ENCODE measurements at regions not wholly inside any gene's neighbourhood (a gene's known extent, or its start where the extent isn't known, plus 50 kb on each side); places are given as distances from the start of the nearest gene placed in this dataset.

DNA sequence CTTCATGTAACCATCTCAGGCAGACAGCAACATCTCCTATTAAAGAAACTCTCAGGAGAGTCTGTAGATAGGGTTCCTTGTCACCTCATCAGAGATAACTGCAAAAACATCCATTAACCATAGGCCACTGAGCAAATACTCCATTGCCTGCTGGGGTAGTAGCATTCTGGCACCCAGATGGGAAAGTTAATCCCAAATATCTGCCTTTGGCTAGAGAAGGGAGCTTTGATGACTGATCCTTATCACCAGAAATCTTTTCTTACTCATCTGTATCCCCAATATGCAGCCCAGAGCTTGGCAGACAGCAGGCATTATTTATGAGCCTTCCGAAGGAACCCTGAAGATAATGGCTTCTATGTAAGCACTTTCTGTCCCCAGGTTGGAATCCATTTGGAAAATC, 173.1 kb downstream of the MFSD1 start:
- DNase-seq = no peak

DNA sequence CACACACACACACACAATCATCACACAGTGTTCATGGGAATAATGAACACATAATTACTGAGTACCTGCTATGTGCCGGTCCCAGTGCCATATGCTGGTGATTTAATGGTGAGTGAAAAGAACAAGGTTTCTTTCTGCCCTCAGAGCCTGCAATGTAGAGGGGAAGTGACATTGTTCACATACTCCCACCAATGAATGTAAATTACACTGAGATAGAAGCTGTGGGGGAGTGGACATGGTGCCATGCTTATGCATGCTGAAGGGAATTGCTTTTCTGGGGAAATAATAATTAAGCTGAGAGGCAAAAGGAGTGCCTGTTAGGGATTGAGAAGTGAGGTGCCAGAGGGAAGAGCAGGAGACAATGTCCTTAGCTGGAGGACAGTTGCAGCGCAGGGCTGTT, 175.1 kb downstream of the MFSD1 start:
- DNase-seq = no peak

DNA sequence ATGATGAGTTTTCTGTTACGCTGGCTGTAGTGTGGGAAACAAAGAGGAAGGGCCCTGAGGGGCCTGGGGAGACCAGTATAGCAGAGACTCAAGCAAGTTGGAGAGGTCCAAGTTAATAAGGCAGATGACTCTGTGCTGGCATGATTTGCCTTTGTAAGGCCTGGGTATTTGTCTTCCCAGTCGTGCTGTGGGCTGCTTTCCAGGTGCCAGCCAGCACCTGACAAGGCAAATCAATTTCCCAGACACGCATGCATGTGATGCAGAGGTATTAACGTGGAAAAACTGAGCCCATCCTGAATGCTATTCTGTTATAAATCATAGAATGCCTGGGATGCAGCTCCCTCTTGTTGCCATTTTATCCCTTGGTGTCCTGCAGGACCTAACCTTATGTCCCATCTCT, 175.6 kb downstream of the MFSD1 start:
- no peak for DNase-seq

DNA sequence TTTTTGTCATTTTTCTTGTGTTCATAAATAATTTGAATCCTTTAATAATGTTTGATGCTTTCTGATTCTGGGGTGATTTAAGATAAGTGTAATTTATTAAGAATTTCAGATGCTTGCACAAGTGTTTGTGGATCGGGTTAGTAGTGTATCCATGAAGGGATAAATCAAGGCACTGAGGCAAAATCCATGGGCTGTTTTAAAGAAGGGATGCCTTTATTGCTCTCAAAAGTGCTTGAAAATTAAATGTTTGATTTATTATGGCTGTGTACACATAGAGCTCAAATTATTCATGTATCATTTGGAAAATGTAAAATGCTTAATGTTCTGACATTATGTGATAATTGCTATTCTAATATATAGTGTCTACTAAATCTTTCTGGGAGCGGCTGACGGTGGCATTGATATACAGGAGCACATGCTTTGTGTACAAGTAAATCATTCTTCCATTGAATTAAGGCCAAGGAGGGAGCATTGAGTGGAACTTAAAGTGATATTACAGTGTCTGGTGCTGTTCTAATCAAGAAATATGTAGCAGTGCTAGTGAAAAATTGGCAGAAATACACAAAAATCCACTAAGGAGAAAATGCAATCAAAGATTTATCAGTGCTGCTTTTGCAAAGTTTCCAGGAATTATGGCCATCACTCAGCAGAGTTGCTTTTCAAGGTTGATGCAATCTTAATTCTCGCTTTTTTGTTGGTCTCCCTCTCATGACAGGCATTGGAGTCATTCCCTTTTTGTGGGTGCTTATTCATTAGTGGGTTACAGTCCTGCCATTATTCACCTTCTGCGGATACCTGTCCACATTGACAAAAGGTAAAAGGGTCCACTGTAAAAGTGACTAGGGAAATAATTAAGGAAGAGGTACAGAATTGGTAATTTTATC, 181.6 kb downstream of the MFSD1 start:
- DNase-seq = no peak

DNA sequence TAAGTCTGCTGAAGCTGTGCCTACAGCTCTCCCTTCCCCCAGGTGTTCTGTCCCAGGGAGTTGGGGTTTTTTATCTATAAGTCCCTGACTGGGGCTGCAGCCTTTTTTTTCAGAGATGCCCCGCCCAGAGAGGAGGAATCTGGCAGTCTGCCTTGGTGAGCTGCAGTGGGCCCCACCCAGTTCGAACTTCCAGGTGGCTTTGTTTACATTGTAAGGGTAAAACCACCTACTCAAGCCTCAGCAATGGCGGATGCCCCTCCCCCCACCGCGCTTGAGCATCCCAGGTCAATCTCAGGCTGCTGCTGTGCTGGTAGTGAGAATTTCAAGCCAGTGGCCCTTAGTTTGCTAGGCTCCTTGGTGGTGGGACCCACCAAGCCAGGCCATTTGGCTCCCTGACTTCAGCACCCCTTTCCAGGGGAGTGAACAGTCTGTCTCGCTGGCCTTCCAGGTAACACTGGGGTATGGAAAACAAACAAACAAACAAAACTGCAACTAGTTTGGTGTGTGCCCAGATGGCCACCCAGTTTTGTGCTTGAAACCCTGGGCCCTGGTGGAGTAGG, 189.4 kb downstream of the MFSD1 start:
- no peak for DNase-seq

DNA sequence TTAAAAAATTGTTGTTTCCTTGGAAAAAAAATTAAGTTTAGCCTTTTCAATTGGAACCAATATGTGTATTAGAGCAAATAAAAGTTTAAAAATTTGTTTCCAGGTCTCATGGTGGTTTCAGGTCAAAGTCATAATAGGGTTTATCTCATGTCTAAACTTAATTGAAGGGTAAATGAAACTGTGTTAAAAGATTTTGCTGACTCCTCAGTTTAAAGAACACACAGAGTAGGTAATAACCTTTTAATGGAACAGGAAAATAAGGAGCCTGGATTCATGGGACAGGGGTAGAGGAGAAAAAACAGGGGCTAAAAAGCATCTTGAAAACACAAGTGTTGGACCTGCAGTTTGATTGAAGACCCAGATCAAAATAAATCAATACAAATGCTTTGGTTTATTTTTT, 190.6 kb downstream of the MFSD1 start:
- DNase-seq = no peak

DNA sequence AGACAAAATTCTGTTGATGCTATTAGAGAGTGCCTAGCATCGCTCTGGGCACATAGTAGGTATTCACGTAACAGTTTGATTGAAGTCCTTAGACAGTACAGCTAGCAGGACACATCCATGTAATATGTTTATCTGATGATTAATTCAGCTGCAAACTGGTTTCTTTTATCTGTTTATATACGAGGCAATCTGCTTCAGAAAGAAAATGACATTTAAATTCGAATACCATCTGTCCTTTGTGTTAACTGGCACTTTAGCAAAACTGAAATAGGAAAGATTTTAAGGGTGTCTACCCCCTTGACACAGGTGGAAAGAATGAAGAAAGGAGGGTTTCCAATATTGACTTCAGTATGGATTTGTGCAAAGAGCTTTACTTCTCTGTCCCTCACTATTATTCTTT, 192.5 kb downstream of the MFSD1 start:
- DNase-seq = no peak

DNA sequence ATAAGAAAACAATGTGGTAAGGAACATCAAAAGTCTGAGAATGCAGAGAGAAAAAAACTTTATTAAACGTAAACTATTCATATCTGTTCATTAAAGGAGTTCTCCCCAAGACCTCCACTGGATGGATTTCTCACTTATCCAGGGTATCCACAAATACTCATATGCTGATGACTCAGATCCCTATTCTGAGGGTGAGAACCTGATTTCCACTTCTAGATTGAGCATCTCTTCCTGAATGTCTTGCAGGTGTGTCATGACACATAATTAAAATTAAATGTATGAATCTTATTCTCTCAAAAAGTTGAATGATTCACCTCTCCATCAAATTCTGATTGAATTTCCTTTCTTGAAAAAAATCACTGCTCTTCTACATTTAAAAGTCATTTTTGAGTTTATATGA, 199.9 kb downstream of the MFSD1 start:
- no peak for DNase-seq

DNA sequence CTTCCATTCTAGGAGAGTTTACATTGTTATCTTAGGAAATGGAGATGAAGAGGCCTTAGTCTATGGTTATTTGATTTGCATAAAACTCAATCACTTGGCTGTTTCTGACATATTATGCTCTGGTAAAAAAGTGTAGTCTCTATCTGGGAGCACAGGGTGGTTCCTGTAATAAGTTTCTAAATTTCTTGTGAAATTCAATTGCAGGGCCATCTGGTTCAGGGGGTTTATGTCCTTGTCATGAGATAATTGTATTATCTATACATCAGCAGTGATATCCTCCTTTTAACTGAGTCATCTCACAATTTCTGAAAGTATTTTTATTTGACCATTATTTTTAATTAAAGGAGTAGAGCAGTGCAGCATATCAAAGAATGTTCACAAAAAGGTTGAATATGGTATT, 203.3 kb downstream of the MFSD1 start:
- DNase-seq = no peak

DNA sequence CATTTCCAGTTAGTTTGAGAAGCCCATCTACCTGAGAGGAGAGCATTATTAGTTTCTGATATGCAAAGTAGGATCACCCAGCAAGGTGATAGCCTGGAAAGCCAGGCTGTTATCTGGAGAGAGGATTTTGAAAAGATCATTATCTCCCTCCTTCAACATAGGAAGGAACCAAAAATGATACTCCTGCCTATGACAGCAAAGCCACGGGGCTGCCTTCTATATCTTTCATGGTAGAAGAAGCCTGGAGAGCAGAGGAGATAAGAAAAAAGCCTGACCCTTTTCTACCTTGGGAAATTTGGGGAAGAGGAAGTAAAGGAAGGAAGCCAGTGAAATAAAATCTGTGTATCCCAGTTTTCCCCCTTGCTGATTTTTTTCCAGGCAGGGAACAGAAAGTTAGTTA, 205.5 kb downstream of the MFSD1 start:
- no peak for DNase-seq

DNA sequence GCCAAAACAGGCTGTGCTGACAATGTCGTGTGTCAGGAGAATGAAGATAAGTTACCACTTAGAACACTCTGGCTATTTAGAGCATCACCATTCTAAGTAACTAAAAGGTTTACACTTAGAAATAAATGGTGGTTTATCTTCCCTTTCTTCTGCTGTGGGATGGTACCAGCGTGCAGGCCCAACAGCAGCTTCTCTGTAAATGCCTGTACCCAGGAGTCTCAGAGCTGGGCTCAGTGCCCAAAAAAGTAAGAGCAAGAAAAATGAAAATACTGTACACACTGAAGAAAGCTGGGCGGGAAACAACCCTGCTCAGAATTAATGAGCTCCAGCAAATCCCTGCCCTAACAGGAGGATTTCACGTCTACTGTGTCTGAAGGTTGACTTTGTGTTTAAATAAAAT, 206.5 kb downstream of the MFSD1 start:
- DNase-seq = no peak

DNA sequence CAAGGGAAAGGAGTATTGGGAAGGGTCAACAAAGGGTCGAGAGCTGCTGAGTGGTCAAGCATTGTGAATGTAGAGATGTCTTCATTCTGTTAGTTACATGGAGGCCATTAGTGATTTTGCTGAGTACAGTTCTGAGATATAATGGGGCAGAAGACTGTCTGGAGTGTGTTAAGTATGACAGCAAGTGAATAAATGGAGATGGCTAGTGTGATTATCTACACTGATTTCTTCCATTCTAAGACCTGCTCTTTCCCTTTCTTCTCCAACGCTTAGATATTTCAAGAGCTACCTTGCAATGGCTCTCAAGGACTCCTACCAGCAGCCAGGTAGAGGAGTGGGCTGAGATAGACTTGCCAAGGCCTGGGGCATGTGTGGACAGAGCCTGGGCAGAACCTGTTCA, 216.5 kb downstream of the MFSD1 start:
- DNase-seq = no peak

DNA sequence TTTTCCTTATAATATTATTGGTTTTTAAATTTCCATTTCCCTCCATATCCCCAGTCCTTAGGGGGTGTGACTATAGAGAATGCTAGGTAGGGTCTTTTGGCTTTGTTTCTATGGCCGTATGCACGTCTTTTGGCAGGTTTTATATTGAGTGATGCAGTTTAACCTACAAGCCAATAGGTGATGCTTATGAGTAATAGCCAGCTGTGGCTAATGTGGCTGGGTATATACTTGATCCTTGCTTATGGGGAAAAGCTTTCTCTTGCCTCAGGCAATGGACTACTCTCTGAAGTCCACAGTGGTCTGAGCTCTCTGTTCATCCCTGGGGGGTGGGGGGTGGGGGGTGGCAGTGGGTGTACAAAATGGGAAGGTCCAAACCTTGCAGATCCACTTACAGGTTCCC, 223.9 kb downstream of the MFSD1 start:
- no peak for DNase-seq

DNA sequence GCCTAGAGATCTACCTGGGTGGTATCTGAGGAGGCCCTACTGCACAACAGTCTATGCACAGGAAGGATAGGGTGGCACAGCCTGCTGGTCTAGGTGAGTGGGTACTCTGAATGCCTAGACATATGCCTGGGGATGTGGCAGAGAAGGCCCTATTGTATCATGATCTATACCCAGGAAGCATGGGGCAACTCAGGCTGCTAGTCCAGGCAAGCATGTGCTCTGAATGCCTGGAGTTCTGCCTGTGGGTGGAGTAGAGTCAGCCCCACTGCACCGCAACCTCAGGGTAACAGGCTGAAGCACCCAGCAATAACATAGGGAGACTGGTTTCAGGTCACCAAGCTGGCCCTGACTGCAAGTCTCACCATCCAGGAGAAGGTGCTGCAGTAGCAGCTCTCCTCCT, 224.7 kb downstream of the MFSD1 start:
- DNase-seq = no peak

DNA sequence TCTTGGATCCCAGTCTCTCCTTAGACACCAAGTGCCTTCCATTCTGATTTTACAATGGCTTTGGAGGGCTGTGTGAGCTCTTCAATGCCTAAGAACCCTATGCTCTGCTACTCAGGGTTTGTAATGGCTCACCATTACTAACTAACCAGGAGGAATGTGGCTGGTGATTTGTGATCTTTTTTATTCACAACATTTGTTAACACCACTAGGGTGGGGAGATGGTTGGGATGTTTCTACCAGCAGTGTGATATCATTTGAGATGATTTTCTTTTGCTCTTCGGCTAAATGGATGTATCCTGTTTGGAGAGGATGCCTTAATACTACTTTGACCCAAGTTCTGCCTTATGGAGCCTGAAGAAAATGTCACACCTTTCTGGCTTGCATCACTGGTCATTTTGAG, 226.9 kb downstream of the MFSD1 start:
- no peak for DNase-seq

DNA sequence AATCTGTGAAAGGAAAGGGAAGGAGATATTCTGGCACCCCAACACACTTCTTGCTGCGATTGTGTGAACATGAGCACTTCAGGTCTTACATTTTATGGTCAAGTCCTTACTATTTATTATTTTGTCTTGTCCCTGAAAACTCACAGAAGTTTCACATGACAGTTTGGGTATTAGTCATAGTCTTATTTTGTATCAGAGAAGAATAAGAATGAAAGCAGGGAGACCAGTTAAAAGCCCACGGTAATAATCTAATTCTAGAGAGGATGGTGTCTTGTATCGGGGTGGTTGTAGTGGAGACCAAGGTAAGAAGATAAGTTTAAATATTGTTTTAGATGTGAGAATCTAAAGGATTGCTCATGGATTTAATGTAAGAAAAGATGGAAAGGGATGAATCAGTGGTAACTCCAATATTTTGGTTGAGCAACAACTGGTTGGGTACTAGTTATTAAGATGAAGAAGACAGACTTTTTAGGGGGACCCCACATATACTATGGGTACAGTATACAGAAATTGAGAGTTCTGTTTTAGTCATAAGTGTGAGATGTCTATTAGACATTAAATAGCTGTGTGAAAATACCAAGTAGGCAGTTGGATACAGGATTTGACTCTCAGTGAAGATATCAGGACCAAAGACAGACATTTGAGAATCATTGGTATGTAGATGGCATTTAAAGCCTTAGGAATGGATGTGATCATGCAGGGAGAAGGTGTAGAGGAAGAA, 227.6 kb downstream of the MFSD1 start:
- no peak for DNase-seq

DNA sequence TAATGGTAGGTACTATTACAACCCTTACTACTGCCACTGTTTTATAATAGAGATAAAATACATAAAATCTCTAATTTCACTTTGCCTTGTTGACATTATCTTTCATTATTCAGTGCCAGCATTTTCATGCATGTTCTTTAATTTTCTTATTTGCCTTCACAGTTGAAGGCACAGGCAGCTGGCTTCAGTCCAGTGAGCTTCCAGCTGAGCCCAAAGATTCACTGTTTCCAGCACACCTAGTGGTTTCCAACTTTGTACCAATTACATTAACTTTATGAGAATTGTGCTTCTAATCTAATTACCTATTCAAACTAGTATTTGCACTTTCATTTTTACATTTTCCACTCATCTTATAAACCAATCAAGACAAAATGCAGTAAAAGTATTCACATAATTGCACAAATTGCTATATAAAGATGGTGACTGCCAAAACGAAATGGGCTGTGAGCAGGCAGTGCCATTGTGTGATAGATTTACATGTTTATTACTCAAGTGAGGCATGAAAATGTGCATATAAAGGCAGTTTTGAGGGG, 228.3 kb downstream of the MFSD1 start:
- no peak for DNase-seq

DNA sequence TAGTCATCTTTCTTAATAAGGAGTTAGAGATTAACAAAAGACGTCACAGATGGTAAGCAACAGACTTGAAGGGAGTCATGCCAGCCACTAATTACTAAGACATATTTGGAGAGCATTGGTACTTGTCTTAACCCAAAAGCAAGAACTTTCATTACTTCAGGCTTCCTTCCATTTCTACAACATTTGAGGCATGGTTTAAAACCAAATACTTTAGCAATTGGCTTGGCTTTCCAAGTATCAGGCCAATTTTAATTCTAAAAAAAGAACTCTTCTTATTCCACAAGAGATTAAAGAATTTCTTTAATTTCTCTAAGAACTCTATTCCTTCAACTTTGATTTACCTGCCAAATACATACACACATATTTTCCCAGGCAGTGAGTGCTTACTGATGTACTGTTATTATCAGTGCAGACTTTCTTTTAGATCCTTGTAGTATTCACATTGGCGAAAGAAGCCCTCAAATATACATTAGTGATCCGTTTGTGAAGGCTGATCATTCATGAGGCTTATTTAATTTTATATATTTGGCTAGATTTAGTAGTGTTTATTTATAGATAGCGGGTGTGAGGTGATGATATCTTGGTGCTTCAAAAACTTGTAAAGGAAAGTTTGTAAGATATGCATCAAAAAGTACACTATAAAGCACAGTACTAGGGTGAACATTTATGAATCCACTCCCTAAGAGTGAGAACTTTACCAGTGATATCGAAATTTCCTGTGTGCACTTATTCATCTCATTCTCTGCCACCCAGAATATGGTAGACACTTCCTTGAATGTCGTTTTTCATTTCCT, 229.2 kb downstream of the MFSD1 start:
- no peak for DNase-seq

DNA sequence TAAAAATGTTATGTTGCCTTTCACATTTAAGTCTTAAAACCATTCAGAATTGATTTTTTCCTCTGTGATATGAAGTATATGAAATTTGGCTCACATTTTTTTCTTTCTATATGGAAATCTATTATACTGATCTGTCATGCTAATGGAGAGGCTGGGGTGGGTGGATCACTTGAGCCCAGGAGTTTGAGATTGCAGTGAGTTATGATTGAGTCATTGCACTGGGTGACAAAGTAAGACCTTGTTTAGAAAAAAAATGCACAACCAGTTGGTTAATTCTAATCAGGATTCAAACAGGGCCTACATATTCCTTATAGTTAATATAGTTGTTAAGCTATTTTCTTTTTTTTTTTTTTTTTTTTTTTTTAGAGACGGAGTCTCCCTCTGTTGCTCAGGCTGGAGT, 230.5 kb downstream of the MFSD1 start:
- DNase-seq = no peak

DNA sequence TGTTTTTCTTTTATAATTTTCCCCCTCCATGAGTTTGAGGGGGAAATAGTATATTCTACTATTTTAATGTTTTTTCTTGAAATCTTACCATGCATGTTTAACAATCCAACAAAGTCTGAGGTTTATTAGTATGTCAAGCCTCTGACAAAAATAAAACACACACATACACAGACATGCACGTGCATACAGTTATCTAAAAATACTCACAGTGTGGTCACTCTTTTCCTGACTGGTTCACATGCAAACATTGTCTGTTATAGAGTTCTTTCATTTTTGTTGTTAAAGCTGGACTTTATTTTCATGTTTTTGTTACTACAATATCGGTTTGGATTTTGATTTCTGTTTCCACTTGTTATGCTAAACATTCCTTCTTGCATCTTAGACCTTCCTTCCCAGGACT, 236.6 kb downstream of the MFSD1 start:
- no peak for DNase-seq

DNA sequence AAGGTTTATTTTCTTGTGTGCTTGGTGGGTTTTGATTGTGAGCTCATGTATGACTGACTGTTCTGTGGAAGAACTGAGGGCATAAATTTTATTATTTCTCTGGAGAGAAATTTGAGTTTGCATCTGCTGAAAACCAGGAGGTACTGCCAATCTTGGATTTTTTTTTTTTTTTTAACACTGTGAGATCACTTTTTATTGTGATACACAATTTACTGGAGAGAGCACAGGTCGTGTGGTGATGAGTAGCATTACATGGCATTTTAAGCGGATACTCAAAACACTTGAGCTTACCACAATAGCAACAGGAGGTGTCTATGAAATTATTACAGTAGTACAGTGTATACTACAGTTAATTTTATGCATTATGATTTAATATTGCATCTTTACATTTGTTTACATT, 237.4 kb downstream of the MFSD1 start:
- no peak for DNase-seq

DNA sequence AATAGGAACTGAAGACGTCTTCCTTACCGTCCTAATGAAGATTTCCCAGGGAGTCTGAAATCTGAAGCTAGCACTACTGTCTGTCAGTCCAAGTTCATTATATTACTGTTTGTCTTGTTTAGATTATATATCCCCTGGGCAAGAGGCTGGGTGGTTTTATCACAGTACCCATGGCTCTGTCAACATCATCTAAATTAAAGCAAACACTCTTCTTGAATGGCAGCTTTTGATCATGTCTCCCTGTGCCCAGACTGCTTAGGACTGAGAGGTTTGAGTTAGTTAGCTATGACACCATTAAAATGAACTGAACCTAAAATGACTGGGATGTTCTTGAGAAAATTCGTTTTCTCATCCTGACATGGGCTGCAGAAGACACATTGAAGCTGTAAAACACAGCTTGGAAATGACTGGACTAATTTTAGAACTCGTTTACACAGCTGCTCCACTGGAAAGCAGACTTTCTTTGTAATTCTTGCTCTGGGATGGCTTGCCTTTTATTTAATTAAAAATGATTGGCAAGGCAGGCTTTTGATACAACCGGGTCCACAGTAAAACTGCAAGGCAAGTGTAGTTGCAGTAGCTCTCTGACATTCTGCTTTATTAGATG, 243.5 kb downstream of the MFSD1 start:
- no peak for DNase-seq

DNA sequence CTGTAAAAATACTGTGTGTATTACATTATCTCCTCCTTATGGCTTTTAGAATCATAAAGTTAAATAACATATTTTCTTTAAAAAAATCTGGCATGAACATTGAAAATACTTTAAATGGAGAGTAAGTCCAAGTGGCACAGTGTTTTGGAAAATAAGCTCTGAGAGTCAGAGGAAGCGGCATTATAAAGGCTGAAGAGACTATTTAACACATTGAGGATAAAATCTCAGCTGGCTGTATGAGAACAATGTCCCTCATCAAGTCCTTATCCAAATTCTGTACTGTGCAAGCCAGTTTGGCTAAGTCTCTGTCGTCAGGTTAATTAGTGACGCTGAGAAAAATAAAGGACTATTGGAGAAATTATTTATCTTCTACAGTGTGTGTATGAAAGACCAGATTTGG, 245.5 kb downstream of the MFSD1 start:
- DNase-seq = no peak
